ENCODE measurements at regions not wholly inside any gene's neighbourhood (a gene's known extent, or its start where the extent isn't known, plus 50 kb on each side); places are given as distances from the start of the nearest gene placed in this dataset.
A peak's percentile ranks its signal among the peaks of the same experiment; 100 is the strongest.
"Not testable (repeated sequence)": the region's sequence is repeated elsewhere in the genome, so short reads cannot be mapped to it uniquely, and the experiment has no call there.

GRCh38 chr9:41019858-41020562 is 108.5 kb downstream of the FOXD4L6 start:
- DNase-seq (ENCODE audit: low read depth in 2 of 3, low spot score in 2 of 3), result not testable (repeated sequence)

- DNase-seq (ENCODE audit: low read depth in 2 of 3, low spot score in 2 of 3), result not testable (repeated sequence)
Observed at GRCh38 chr9:41018948-41019347, 109.5 kb downstream of the FOXD4L6 start.

GRCh38 chr9:41016699-41017098 is 111.8 kb downstream of the FOXD4L6 start:
- DNase-seq (ENCODE audit: low read depth in 2 of 3, low spot score in 2 of 3), result not testable (repeated sequence)

GRCh38 chr9:40999952-41000700 is 128.4 kb downstream of the FOXD4L6 start:
- not testable (repeated sequence) for DNase-seq (ENCODE audit: low read depth in 2 of 3, low spot score in 2 of 3)

- not testable (repeated sequence) for DNase-seq (ENCODE audit: low read depth in 2 of 3, low spot score in 2 of 3)
Observed at GRCh38 chr9:40995490-40995889, 133.0 kb downstream of the FOXD4L6 start.

- not testable (repeated sequence) for DNase-seq (ENCODE audit: low read depth in 2 of 3, low spot score in 2 of 3)
Observed at GRCh38 chr9:40993842-40994241, 134.6 kb downstream of the FOXD4L6 start.

- DNase-seq (ENCODE audit: low read depth in 2 of 3, low spot score in 2 of 3), result not testable (repeated sequence)
Observed at GRCh38 chr9:40993375-40993774, 135.1 kb downstream of the FOXD4L6 start.

- DNase-seq (ENCODE audit: low read depth in 2 of 3, low spot score in 2 of 3), result not testable (repeated sequence)
Observed at GRCh38 chr9:40992472-40992821, 136.0 kb downstream of the FOXD4L6 start.

- DNase-seq (ENCODE audit: low read depth in 2 of 3, low spot score in 2 of 3), result peak; percentile 96 to 98 (median 97)
Observed at GRCh38 chr9:40991741-40992471, 136.6 kb downstream of the FOXD4L6 start.

GRCh38 chr9:40991100-40991740 is 137.3 kb downstream of the FOXD4L6 start:
- not testable (repeated sequence) for DNase-seq (ENCODE audit: low read depth in 2 of 3, low spot score in 2 of 3)

- not testable (repeated sequence) for DNase-seq (ENCODE audit: low read depth in 2 of 3, low spot score in 2 of 3)
Observed at GRCh38 chr9:40986332-40986731, 142.1 kb downstream of the FOXD4L6 start.

- DNase-seq (ENCODE audit: low read depth in 2 of 3, low spot score in 2 of 3), result not testable (repeated sequence)
Observed at GRCh38 chr9:40975351-40975750, 153.1 kb downstream of the FOXD4L6 start.

- not testable (repeated sequence) for DNase-seq (ENCODE audit: low read depth in 2 of 3, low spot score in 2 of 3)
Observed at GRCh38 chr9:40974912-40975311, 153.6 kb downstream of the FOXD4L6 start.

GRCh38 chr9:40971773-40972172 is 156.7 kb downstream of the FOXD4L6 start:
- DNase-seq (ENCODE audit: low read depth in 2 of 3, low spot score in 2 of 3), result not testable (repeated sequence)

GRCh38 chr9:40970340-40970739 is 158.1 kb downstream of the FOXD4L6 start:
- not testable (repeated sequence) for DNase-seq (ENCODE audit: low read depth in 2 of 3, low spot score in 2 of 3)

- not testable (repeated sequence) for DNase-seq (ENCODE audit: low read depth in 2 of 3, low spot score in 2 of 3)
Observed at GRCh38 chr9:40962461-40962860, 166.0 kb downstream of the FOXD4L6 start.

- not testable (repeated sequence) for DNase-seq (ENCODE audit: low read depth in 2 of 3, low spot score in 2 of 3)
Observed at GRCh38 chr9:40951876-40952494, 176.5 kb downstream of the FOXD4L6 start.

GRCh38 chr9:40946228-40946627 is 182.3 kb downstream of the FOXD4L6 start:
- not testable (repeated sequence) for DNase-seq (ENCODE audit: low read depth in 2 of 3, low spot score in 2 of 3)

GRCh38 chr9:40942730-40943129 is 185.8 kb downstream of the FOXD4L6 start:
- not testable (repeated sequence) for DNase-seq (ENCODE audit: low read depth in 2 of 3, low spot score in 2 of 3)

GRCh38 chr9:40939888-40940209 is 188.6 kb downstream of the FOXD4L6 start:
- DNase-seq (ENCODE audit: low read depth in 2 of 3, low spot score in 2 of 3), result not testable (repeated sequence)
